Neural cell (in vitro differentiated cells): ENCODE measurements at regions not wholly inside any gene's neighbourhood (a gene's known extent, or its start where the extent isn't known, plus 50 kb on each side); places are given as distances from the start of the nearest gene placed in this dataset.

Source experiments
- H2AFZ ChIP-seq: fragments of 200-600, 300-800 bp; sonication (generic), shearing (Covaris generic); 2 replicates; pipeline ENCODE4 v1.6.0; 2014; ENCODE audit warnings: low read depth, mild to moderate bottlenecking, antibody characterized with exemption, low read length, moderate library complexity
- H3F3A ChIP-seq: fragments of 200-600 bp; shearing (Covaris generic); 2 replicates; pipeline ENCODE4 v1.6.1; 2016; ENCODE audit warnings: mild to moderate bottlenecking, moderate library complexity, mixed read lengths, antibody characterized with exemption, low read length; ENCODE audit not compliant: insufficient read depth, poor library complexity, severe bottlenecking
- H3K27ac ChIP-seq: fragments of 200-600, 300-800 bp; sonication (generic), shearing (Covaris generic); 2 replicates; pipeline ENCODE4 v1.5.1; 2014; ENCODE audit warnings: mild to moderate bottlenecking, low read length, moderate library complexity
- H3K27me3 ChIP-seq: fragments of 300-800, 200-600 bp; sonication (generic), shearing (Covaris generic); 2 replicates; pipeline ENCODE4 v1.6.0; 2014; ENCODE audit warnings: mild to moderate bottlenecking, low read depth, low read length, moderate library complexity; ENCODE audit not compliant: insufficient read depth
- H3K36me3 ChIP-seq: fragments of 300-800, 200-600 bp; sonication (generic), shearing (Covaris generic); 2 replicates; pipeline ENCODE4 v1.5.1; 2014; ENCODE audit warnings: mild to moderate bottlenecking, antibody characterized with exemption, low read length, moderate library complexity; ENCODE audit not compliant: insufficient read depth
- H3K4me2 ChIP-seq: fragments of 300-800, 200-600 bp; sonication (generic), shearing (Covaris generic); 2 replicates; pipeline ENCODE4 v1.6.0; 2014; ENCODE audit warnings: mild to moderate bottlenecking, low read length
- H3K4me3 ChIP-seq: fragments of 300-800, 200-600 bp; sonication (generic), shearing (Covaris generic); 2 replicates; pipeline ENCODE4 v1.5.1; 2014; ENCODE audit warnings: mild to moderate bottlenecking, low read length, moderate library complexity
- H3K79me2 ChIP-seq: fragments of 200-600 bp; shearing (Covaris generic); replicated peaks from 2 replicates; pipeline ENCODE4 v1.6.0; 2014; ENCODE audit warnings: mild to moderate bottlenecking, low read length, moderate library complexity; ENCODE audit not compliant: insufficient read depth
- H3K9ac ChIP-seq: fragments of 300-800, 200-600 bp; sonication (generic), shearing (Covaris generic); 2 replicates; pipeline ENCODE4 v1.6.1; 2016; ENCODE audit warnings: mild to moderate bottlenecking, low read length, mixed read lengths
- H3K9me2 ChIP-seq: fragments of 200-600 bp; shearing (Covaris generic); 2 replicates; pipeline ENCODE4 v1.6.1; 2016; ENCODE audit warnings: mild to moderate bottlenecking, low read length, mixed read lengths; ENCODE audit not compliant: insufficient read depth
- H3K9me3 ChIP-seq: fragments of 200-600, 300-800 bp; sonication (generic), shearing (Covaris generic); 2 replicates; pipeline ENCODE4 v1.6.1; 2016; ENCODE audit warnings: mild to moderate bottlenecking, mixed run types, low read length, moderate library complexity, mixed read lengths
- H4K20me1 ChIP-seq: fragments of 200-600 bp; shearing (Covaris generic); 2 replicates; pipeline ENCODE4 v1.6.1; 2016; ENCODE audit warnings: mild to moderate bottlenecking, mixed run types; ENCODE audit not compliant: insufficient read depth
- EP300 ChIP-seq: fragments of 450-650 bp; conservative IDR thresholded peaks from 2 replicates; pipeline ENCODE4 v1.6.1; 2014; ENCODE audit warnings: antibody characterized with exemption, mild to moderate bottlenecking, moderate library complexity; ENCODE audit not compliant: poor library complexity, severe bottlenecking
- EZH2 ChIP-seq: fragments of 200-600, 300-800 bp; shearing (Covaris generic), sonication (generic); IDR thresholded peaks from 2 replicates; pipeline ENCODE4 v1.6.1; 2014; ENCODE audit warnings: antibody characterized with exemption, low read length, borderline replicate concordance, mild to moderate bottlenecking; ENCODE audit not compliant: insufficient read depth, poor library complexity, severe bottlenecking
- MXI1 ChIP-seq: fragments of 450-650 bp; conservative IDR thresholded peaks from 2 replicates; pipeline ENCODE4 v1.6.1; 2014; ENCODE audit warnings: antibody characterized with exemption, mild to moderate bottlenecking; ENCODE audit not compliant: poor library complexity, severe bottlenecking
- POLR2AphosphoS5 ChIP-seq: IDR thresholded peaks from 2 replicates; pipeline ENCODE4 v1.6.1; 2012
- RAD21 ChIP-seq: fragments of 450-650 bp; conservative IDR thresholded peaks from 2 replicates; pipeline ENCODE4 v1.6.1; 2014; ENCODE audit warnings: antibody characterized with exemption, mild to moderate bottlenecking, moderate library complexity
- SMC3 ChIP-seq: fragments of 450-650 bp; conservative IDR thresholded peaks from 2 replicates; pipeline ENCODE4 v1.6.1; 2014; ENCODE audit warnings: antibody characterized with exemption, mild to moderate bottlenecking, moderate library complexity; ENCODE audit not compliant: poor library complexity
- TAF1 ChIP-seq: IDR thresholded peaks from 2 replicates; pipeline ENCODE4 v1.6.1; 2012; ENCODE audit warnings: low read depth
- TF ChIP-seq, protein P1 (sequence below): IDR thresholded peaks from 2 replicates; pipeline ENCODE4 v1.6.1; 2012; ENCODE audit warnings: borderline replicate concordance
- TF ChIP-seq, protein P2 (sequence below): fragments of 450-650 bp; IDR thresholded peaks from 2 replicates; pipeline ENCODE4 v1.5.1; 2014; ENCODE audit warnings: antibody characterized with exemption, mild to moderate bottlenecking, moderate library complexity; ENCODE audit not compliant: poor library complexity, severe bottlenecking

DNA sequence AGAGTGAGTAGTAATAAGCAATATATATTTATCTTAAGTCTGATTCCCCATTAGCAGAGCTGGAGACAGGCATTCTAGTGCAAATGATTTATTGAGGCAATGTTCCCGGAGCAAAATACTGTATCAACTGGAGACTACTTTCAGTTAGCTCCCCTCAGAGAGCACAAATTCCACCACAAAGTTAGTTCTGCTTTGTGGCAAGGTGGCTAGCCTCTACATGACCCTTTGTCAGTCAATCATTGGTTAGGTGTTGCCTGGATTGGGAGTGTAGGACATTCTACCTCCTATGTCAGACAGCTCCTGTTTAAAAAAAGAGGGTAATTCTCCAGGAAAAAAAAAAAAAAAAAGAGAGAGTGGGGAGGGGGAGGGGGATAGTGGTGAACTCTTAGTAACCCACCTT is 402.2 kb downstream of the NR4A2 start:
- no peak overlapping the region for H3K4me3 ChIP-seq
- no peaks in the 10 kb centered on the region for H4K20me1 ChIP-seq
- H3K27me3 ChIP-seq, result no peaks in the 10 kb centered on the region
- no peaks in the 10 kb centered on the region for H3K9me3 ChIP-seq
- no peaks in the 10 kb centered on the region for H3F3A ChIP-seq
- no peak overlapping the region for H2AFZ ChIP-seq
- H3K9me2 ChIP-seq, result no peaks in the 10 kb centered on the region
- H3K36me3 ChIP-seq, result no peaks in the 10 kb centered on the region
- TF ChIP-seq MXI1, result no peak
- TF ChIP-seq EZH2, result no peak
- no peak for TF ChIP-seq RAD21
- TF ChIP-seq, protein P1, sequence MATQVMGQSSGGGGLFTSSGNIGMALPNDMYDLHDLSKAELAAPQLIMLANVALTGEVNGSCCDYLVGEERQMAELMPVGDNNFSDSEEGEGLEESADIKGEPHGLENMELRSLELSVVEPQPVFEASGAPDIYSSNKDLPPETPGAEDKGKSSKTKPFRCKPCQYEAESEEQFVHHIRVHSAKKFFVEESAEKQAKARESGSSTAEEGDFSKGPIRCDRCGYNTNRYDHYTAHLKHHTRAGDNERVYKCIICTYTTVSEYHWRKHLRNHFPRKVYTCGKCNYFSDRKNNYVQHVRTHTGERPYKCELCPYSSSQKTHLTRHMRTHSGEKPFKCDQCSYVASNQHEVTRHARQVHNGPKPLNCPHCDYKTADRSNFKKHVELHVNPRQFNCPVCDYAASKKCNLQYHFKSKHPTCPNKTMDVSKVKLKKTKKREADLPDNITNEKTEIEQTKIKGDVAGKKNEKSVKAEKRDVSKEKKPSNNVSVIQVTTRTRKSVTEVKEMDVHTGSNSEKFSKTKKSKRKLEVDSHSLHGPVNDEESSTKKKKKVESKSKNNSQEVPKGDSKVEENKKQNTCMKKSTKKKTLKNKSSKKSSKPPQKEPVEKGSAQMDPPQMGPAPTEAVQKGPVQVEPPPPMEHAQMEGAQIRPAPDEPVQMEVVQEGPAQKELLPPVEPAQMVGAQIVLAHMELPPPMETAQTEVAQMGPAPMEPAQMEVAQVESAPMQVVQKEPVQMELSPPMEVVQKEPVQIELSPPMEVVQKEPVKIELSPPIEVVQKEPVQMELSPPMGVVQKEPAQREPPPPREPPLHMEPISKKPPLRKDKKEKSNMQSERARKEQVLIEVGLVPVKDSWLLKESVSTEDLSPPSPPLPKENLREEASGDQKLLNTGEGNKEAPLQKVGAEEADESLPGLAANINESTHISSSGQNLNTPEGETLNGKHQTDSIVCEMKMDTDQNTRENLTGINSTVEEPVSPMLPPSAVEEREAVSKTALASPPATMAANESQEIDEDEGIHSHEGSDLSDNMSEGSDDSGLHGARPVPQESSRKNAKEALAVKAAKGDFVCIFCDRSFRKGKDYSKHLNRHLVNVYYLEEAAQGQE, result no peak
- no peak for TF ChIP-seq POLR2AphosphoS5
- no peak for TF ChIP-seq TAF1
- TF ChIP-seq EP300, result no peak
- TF ChIP-seq SMC3, result no peak
- H3K4me2 ChIP-seq, result no peak overlapping the region
- no peak overlapping the region for H3K9ac ChIP-seq
- H3K27ac ChIP-seq, result no peak overlapping the region
- no peaks in the 10 kb centered on the region for H3K79me2 ChIP-seq

DNA sequence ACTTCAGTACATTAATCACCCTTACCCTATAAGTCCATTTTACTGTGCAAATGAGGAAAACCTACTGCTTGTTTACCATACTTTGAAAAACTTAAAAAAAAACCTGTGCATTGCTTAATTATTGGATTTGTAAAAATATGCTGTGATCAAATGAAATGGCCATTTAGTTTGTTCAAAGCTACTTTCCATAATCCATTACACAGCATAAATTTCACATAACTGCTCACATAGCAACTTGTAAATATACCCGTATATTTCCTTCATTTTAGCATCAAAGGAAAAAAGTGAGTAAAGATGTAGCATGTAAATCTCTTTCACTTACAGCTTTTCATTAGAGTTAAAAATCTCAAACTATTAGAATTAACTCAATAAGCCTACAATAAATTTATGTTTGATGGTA is 415.1 kb downstream of the NR4A2 start:
- no peak overlapping the region for H3K9ac ChIP-seq
- H3K27me3 ChIP-seq, result no peaks in the 10 kb centered on the region
- no peak overlapping the region for H2AFZ ChIP-seq
- no peak overlapping the region for H3K4me2 ChIP-seq
- H3K4me3 ChIP-seq, result no peak overlapping the region
- TF ChIP-seq TAF1 (no peak), SMC3 (no peak), EP300 (no peak), RAD21 (no peak), POLR2AphosphoS5 (no peak), MXI1 (no peak), EZH2 (no peak)
- TF ChIP-seq, protein P1, result no peak
- TF ChIP-seq, protein P2, sequence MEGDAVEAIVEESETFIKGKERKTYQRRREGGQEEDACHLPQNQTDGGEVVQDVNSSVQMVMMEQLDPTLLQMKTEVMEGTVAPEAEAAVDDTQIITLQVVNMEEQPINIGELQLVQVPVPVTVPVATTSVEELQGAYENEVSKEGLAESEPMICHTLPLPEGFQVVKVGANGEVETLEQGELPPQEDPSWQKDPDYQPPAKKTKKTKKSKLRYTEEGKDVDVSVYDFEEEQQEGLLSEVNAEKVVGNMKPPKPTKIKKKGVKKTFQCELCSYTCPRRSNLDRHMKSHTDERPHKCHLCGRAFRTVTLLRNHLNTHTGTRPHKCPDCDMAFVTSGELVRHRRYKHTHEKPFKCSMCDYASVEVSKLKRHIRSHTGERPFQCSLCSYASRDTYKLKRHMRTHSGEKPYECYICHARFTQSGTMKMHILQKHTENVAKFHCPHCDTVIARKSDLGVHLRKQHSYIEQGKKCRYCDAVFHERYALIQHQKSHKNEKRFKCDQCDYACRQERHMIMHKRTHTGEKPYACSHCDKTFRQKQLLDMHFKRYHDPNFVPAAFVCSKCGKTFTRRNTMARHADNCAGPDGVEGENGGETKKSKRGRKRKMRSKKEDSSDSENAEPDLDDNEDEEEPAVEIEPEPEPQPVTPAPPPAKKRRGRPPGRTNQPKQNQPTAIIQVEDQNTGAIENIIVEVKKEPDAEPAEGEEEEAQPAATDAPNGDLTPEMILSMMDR, result no peak
- no peaks in the 10 kb centered on the region for H4K20me1 ChIP-seq
- no peaks in the 10 kb centered on the region for H3K9me2 ChIP-seq
- H3K27ac ChIP-seq, result no peak overlapping the region
- no peaks in the 10 kb centered on the region for H3K36me3 ChIP-seq
- no peaks in the 10 kb centered on the region for H3K79me2 ChIP-seq
- no peaks in the 10 kb centered on the region for H3K9me3 ChIP-seq
- H3F3A ChIP-seq, result no peaks in the 10 kb centered on the region
